ENCODE measurements at regions not wholly inside any gene's neighbourhood (a gene's known extent, or its start where the extent isn't known, plus 50 kb on each side); places are given as distances from the start of the nearest gene placed in this dataset.
A peak's percentile ranks its signal among the peaks of the same experiment; 100 is the strongest.

DNA sequence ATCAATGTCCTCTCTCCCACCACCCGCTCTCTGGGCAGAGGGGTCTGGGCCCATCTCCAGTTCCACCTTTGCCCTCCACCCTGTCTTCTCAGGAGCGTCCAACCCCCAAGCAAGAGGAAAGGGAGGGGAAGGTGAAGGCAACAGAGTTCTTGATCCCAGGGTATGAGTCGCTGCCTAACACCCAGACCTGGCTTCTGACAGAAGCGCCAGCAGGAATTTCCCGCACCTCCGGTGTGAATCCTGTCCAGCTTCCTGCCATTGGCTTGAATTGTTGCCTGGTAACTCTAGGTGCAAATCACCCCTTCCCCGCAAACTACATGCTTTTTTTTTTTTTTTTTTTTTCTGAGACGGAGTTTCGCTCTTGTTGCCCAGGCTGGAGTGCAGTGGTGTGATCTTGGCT, 84.2 kb upstream of the IER5L start:
- H3K4me3 ChIP-seq (replicated peaks; ENCODE audit: low read depth, low read length), result no peak overlapping the region
- no peak for TF ChIP-seq CTCF (IDR thresholded peaks at IDR 0.05; ENCODE audit: low read depth, low read length, missing control alignments)
- DNase-seq (ENCODE audit: extremely low read depth, low read depth), result no peak

- TF ChIP-seq CTCF (IDR thresholded peaks at IDR 0.05; ENCODE audit: low read depth, low read length, missing control alignments), result no peak
- no peak for DNase-seq (ENCODE audit: extremely low read depth, low read depth)
These were observed 81.3 kb upstream of the IER5L start for GRCh38 chr9:129259375-129259774.

GRCh38 chr9:129258823-129259301, 80.8 kb upstream of the IER5L start:
- 0 out of 2 replicates have a peak overlapping the region, but pooled peaks have one; percentile 16 for H3K4me3 ChIP-seq (replicated peaks; ENCODE audit: low read depth, low read length)
- TF ChIP-seq CTCF (IDR thresholded peaks at IDR 0.05; ENCODE audit: low read depth, low read length, missing control alignments), result no peak
- no peak for DNase-seq (ENCODE audit: extremely low read depth, low read depth)

More at GRCh38 chr9:129259375-129259774, 81.3 kb upstream of the IER5L start:
- no peak overlapping the region for H3K4me3 ChIP-seq (replicated peaks; ENCODE audit: low read depth, low read length)

GRCh38 chr9:129258124-129258822, 80.2 kb upstream of the IER5L start:
- DNase-seq (ENCODE audit: extremely low read depth, low read depth), result peak; percentile 72
- 0 out of 2 replicates have a peak overlapping the region, but pooled peaks have one; percentile 16 for H3K4me3 ChIP-seq (replicated peaks; ENCODE audit: low read depth, low read length)
- TF ChIP-seq CTCF (IDR thresholded peaks at IDR 0.05; ENCODE audit: low read depth, low read length, missing control alignments), result no peak

DNA sequence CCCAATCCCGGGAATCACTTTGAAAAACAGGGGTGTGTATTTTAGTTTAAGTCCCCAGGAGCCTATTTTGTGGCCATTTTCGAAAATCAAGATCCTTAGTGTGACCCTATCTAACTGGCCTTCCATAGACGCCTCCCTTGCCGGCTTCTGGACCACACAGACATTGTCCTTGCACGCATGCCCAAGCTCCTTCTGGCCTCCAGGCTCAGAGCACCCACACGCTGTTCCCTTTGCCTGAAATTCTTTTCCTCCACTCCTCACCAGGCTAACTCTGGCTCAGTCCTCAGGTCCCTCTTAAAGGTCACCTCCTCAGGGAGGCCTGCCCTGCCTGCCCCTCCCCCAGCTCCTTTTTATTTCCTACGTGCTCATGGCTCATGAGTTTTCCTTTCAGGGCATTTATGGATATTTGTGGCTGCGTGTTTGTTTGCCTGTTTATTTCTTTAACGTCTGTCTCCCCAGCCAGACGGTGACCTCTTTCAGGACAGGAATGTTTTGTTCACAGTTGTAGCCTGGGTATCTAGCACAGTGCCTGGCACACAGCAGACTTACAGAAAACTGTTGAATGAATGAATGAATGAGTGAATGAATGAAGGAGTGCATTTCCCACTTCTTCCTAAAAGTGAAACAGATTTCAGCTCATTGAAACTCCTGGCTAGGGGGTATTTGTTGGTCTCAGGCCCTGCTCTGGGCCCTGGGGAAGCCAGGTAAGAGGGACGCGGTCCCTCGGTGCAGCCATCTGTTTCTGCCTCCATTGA, 79.1 kb upstream of the IER5L start:
- no peak for DNase-seq (ENCODE audit: extremely low read depth, low read depth)
- TF ChIP-seq CTCF (IDR thresholded peaks at IDR 0.05; ENCODE audit: low read depth, low read length, missing control alignments), result no peak
- no peak overlapping the region for H3K4me3 ChIP-seq (replicated peaks; ENCODE audit: low read depth, low read length)

DNA sequence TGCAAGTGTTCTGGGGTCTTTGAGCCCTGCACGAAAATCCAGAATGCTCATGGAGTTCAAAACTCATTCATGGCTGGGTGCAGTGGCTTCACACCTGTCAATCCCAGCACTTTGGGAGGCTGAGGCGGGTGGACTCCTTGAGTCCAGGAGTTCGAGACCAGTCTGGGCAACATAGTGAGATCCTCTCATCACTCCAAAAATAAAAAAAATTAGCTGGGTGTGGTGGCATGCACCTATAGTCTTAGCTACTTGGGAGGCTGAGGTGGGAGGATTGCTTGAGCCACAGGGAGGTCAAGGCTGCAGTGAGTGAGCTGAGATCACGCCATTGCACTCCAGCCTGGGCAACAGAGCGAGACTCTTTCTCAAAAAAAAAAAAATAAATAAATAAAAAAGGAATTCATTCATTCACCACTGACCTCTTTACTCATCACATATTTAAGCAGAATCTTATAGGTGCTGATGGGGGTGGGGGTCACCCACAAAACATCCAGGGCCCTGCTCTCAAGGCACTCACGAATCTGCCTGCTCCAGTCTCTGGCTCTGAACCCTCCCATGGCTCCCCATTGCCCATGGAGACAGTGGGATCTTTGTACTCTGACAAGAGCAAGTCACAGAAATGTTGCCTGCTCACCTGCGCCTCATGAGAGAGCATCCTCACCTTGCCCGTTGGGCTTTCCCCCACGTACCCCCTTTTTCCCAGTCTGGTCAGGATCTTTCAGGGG, 76.7 kb upstream of the IER5L start:
- DNase-seq (ENCODE audit: extremely low read depth, low read depth), result no peak
- no peak overlapping the region for H3K4me3 ChIP-seq (replicated peaks; ENCODE audit: low read depth, low read length)
- no peak for TF ChIP-seq CTCF (IDR thresholded peaks at IDR 0.05; ENCODE audit: low read depth, low read length, missing control alignments)

All from HFF-Myc (cell line).